K562 (cell line): ENCODE measurements at regions not wholly inside any gene's neighbourhood (a gene's known extent, or its start where the extent isn't known, plus 50 kb on each side); places are given as distances from the start of the nearest gene placed in this dataset.

Experiments
- ATAC-seq: fragments of 200-7000 bp; cut with Tn5 transposase; 3 replicates; pipeline ENCODE4 v1.9.1; 2020; ENCODE audit warnings: moderate library complexity
- BruUV-seq: library from RNA; stranded (reverse); fragments of 400-500 nt; replicated peaks from 2 replicates; lab custom pipeline; 2021; lab: Mats Ljungman, UMichigan
- CTCF ChIA-PET: fragments of 300-600 bp; formaldehyde crosslinking; extraction: SDS; loops from one replicate; lab custom pipeline; 2021; ENCODE audit warnings: low intra/inter-chr PET ratio; lab: Yijun Ruan, JAX
- POLR2A ChIA-PET: fragments of 300-600, 350-650 bp; sonication (Branson Sonifier 250); formaldehyde crosslinking; extraction: SDS; loops from one replicate; lab custom pipeline; 2021; ENCODE audit warnings: antibody characterized with exemption, inconsistent platforms; lab: Yijun Ruan, JAX
- DNase-seq, 4 experiments: peaks; one replicate each; pipeline versions ENCODE4 v3.0.0 to v3.0.0-alpha.2; 2011 to 2018; ENCODE audit warnings: low spot score in 3 of 4, mixed read lengths in 3 of 4; ENCODE audit errors: extremely low read depth in 1 of 4
- FAIRE-seq: peaks from 2 replicates; lab custom pipeline; 2011; peaks lifted over from hg19 to GRCh38; lab: Jason Lieb, UNC
- H2AFZ ChIP-seq: 2 replicates; pipeline ENCODE4 v1.6.0; 2011; ENCODE audit warnings: low read depth, low read length, control low read depth, inconsistent platforms
- H3K27ac ChIP-seq: fragments of 200-600 bp; 3 replicates; pipeline ENCODE4 v1.8.0; 2011; ENCODE audit warnings: low read depth, mild to moderate bottlenecking, control low read depth, inconsistent platforms, low read length, moderate library complexity, mixed read lengths; ENCODE audit errors: extremely low read depth
- H3K27me3 ChIP-seq, 2 experiments: fragments of 300-600 bp in 1 of 2; 2 replicates in 1 of 2; 3 replicates in 1 of 2; pipeline versions ENCODE4 v1.6.0 to v1.8.0; 2011; ENCODE audit warnings: inconsistent platforms in 2 of 2, low read length in 2 of 2, mild to moderate bottlenecking in 1 of 2, mixed read lengths in 1 of 2, moderate library complexity in 1 of 2; ENCODE audit not compliant: control insufficient read depth in 2 of 2, insufficient read depth in 2 of 2
- H3K36me3 ChIP-seq: fragments of 300-600 bp; 3 replicates; pipeline ENCODE4 v1.8.0; 2011; ENCODE audit warnings: mild to moderate bottlenecking, low read length, inconsistent platforms; ENCODE audit not compliant: control insufficient read depth, insufficient read depth
- H3K4me1 ChIP-seq, 2 experiments: fragments of 200-600 bp in 1 of 2; replicated peaks in 1 of 2; 2 replicates in 1 of 2; 3 replicates in 1 of 2; pipeline versions ENCODE4 v1.5.1 to v1.8.0; 2011; ENCODE audit warnings: inconsistent platforms in 2 of 2, low read length in 2 of 2, mild to moderate bottlenecking in 1 of 2, mixed read lengths in 1 of 2, moderate library complexity in 1 of 2; ENCODE audit not compliant: control insufficient read depth in 2 of 2, insufficient read depth in 2 of 2
- H3K4me2 ChIP-seq: 2 replicates; pipeline ENCODE4 v1.6.1; 2011; ENCODE audit warnings: low read length, control low read depth, inconsistent platforms, mixed read lengths; ENCODE audit not compliant: insufficient read depth
- H3K4me3 ChIP-seq: fragments of 200-600 bp; sonication (generic), shearing (Covaris generic); 2 replicates; pipeline ENCODE4 v1.5.1; 2016; ENCODE audit warnings: control low read depth, inconsistent platforms
- H3K79me2 ChIP-seq: fragments of 200-600 bp; 3 replicates; pipeline ENCODE4 v1.8.0; 2011; ENCODE audit warnings: low read length, inconsistent platforms; ENCODE audit not compliant: control insufficient read depth, insufficient read depth
- H3K9ac ChIP-seq, 2 experiments: 2 replicates each; pipeline versions ENCODE4 v1.6.0 to v1.6.1; 2011; ENCODE audit warnings: low read depth in 2 of 2, low read length in 2 of 2, control low read depth in 1 of 2, inconsistent platforms in 1 of 2, mild to moderate bottlenecking in 1 of 2, mixed read lengths in 1 of 2; ENCODE audit not compliant: insufficient read depth in 1 of 2
- H3K9me1 ChIP-seq: one replicate; pipeline ENCODE4 v1.6.0; 2011; ENCODE audit warnings: inconsistent platforms, mild to moderate bottlenecking, low read length, moderate library complexity; ENCODE audit not compliant: control insufficient read depth, insufficient read depth
- H3K9me3 ChIP-seq: replicated peaks from 2 replicates; pipeline ENCODE4 v1.5.1; 2011; ENCODE audit warnings: low read depth, low read length, inconsistent platforms; ENCODE audit not compliant: control insufficient read depth, insufficient read depth
- H4K20me1 ChIP-seq: replicated peaks from 2 replicates; pipeline ENCODE4 v1.6.1; 2011; ENCODE audit warnings: low read length, inconsistent platforms, mixed read lengths; ENCODE audit not compliant: control insufficient read depth, insufficient read depth
- ADNP ChIP-seq: fragments of 200-800 bp; sonication (Bioruptor generic); IDR thresholded peaks from 2 replicates; pipeline ENCODE4 v1.6.1; 2016; ENCODE audit warnings: missing genetic modification characterization, missing compliant biosample characterization
- CEBPG ChIP-seq, 3 experiments: fragments of 200-800 bp in 1 of 3; sonication (Bioruptor generic) in 1 of 3; sonication (generic) in 1 of 3; formaldehyde crosslinking in 1 of 3; IDR thresholded peaks in 2 of 3; conservative IDR thresholded peaks in 1 of 3; 2 replicates each; pipeline versions ENCODE4 v1.6.1 to v1.8.0; 2016 to 2022; ENCODE audit warnings: missing compliant biosample characterization in 2 of 3, missing genetic modification characterization in 2 of 3, mild to moderate bottlenecking in 1 of 3, missing genetic modification reagents in 1 of 3
- HNRNPL ChIP-seq: fragments of 200-400 bp; formaldehyde crosslinking; IDR thresholded peaks from 2 replicates; pipeline ENCODE4 v1.6.1; 2017; ENCODE audit warnings: low read depth, mild to moderate bottlenecking, low read length
- KLF13 ChIP-seq: fragments of 450-650 bp; IDR thresholded peaks from 2 replicates; pipeline ENCODE4 v1.6.1; 2016; ENCODE audit warnings: missing genetic modification characterization, low read depth, mild to moderate bottlenecking, missing compliant biosample characterization, moderate library complexity, borderline replicate concordance
- RBM25 ChIP-seq: fragments of 200-400 bp; formaldehyde crosslinking; IDR thresholded peaks from 2 replicates; pipeline ENCODE4 v1.6.1; 2018; ENCODE audit warnings: low read length, low read depth, moderate library complexity; ENCODE audit not compliant: severe bottlenecking
- ZC3H8 ChIP-seq: fragments of 450-650 bp; IDR thresholded peaks from 2 replicates; pipeline ENCODE4 v1.6.1; 2017
- ZNF764 ChIP-seq: fragments of 250-450 bp; sonication (Bioruptor Pico); IDR thresholded peaks from 2 replicates; pipeline ENCODE4 v1.4.0; 2020; ENCODE audit warnings: low read depth, mild to moderate bottlenecking, moderate library complexity
- WGBS: fragments of 100-300 bp; shearing (Covaris generic); methylation state at CpG from one replicate; pipeline ENCODE4 v1.1.6; 2016; ENCODE audit warnings: low coverage, mixed read lengths; ENCODE audit not compliant: insufficient coverage; ENCODE audit errors: missing lambda C conversion rate; 5-methylcytosine and 5-hydroxymethylcytosine counted together
- in situ Hi-C: fragments of 300-500 bp; cut with MboI; formaldehyde crosslinking; loops from 4 replicates; pipeline ENCODE4 v1.15.0; 2018; ENCODE audit warnings: inconsistent platforms, mixed read lengths
- intact Hi-C: fragments of 100-400 bp; cut with micrococcal nuclease; formaldehyde crosslinking; loops from 2 replicates; pipeline ENCODE4 v1.14.2; 2022

DNA sequence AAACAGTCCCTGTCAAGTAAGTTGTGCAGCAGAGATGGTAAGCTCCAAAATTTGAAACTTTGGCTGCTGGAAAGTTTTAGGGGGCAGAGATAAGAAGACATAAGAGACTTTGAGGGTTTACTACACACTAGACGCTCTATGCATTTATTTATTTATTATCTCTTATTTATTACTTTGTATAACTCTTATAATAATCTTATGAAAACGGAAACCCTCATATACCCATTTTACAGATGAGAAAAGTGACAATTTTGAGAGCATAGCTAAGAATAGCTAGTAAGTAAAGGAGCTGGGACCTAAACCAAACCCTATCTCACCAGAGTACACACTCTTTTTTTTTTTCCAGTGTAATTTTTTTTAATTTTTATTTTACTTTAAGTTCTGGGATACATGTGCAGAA, 112.8 kb upstream of the PKDCC start:
- Histone ChIP-seq H3K4me2 (peak overlapping the region; percentile 56), H2AFZ (peak overlapping the region; percentile 26; the same call in 1 of the 2 replicates), H4K20me1 (no peaks in the 10 kb centered on the region), H3K9me1 (no peaks in the 10 kb centered on the region), H3K4me3 (no peak overlapping the region), H3K27me3 (peaks cover 5 to 27% of the 10 kb centered on the region in 2 experiments; a peak in 2 of 5 replicates), H3K79me2 (no peaks in the 10 kb centered on the region), H3K9ac (0 out of 4 replicates have a peak overlapping the region, but pooled peaks of 1 of the 2 experiments have one; percentile 4), H3K4me1 (peaks cover 0 to 20% of the 10 kb centered on the region in 2 experiments; a peak in 3 of 5 replicates), H3K27ac (no peak overlapping the region), H3K9me3 (no peaks in the 10 kb centered on the region), H3K36me3 (no peaks in the 10 kb centered on the region)
- ATAC-seq = no peak
- BruUV-seq = no TSS peak
- WGBS = 3% methylated on average over 2 of the region's 2 CpGs
- DNase-seq = no peak
- TF ChIP-seq RBM25 (peak; percentile 84), HNRNPL (no peak), ZC3H8 (no peak), ADNP (peak; percentile 74), KLF13 (tag) (no peak), CEBPG (CRISPR knock-in tag; IDR thresholded peaks at IDR 0.05) (no peak), CEBPG (tag; conservative IDR thresholded peaks at IDR 0.05 in 1 of 2, IDR thresholded peaks at IDR 0.05 in 1 of 2) (0 out of 4 replicates have a peak, but pooled peaks of 1 of the 2 experiments have one; percentile 6), ZNF764 (no peak)
- in situ Hi-C loops = no loop called here
- no peak for FAIRE-seq
- CTCF ChIA-PET = no interaction called here
- POLR2A ChIA-PET = no interaction called here
- intact Hi-C loops = no loop called here
